Heart left ventricle (tissue), 13 donors: ENCODE measurements at regions not wholly inside any gene's neighbourhood (a gene's known extent, or its start where the extent isn't known, plus 50 kb on each side); places are given as distances from the start of the nearest gene placed in this dataset.

Source experiments
- POLR2A ChIP-seq, 2 donors: fragments of 450-650 bp; IDR thresholded peaks; one replicate each; pipeline ENCODE4 v1.6.1; 2017; ENCODE audit warnings: antibody characterized with exemption in 2 of 2, mild to moderate bottlenecking in 2 of 2, moderate library complexity in 2 of 2
- TF ChIP-seq, protein P1 (sequence below), 12 donors: fragments of 200-600 bp; sonication (generic) in 4 of 12; IDR thresholded peaks; one replicate each; pipeline versions ENCODE4 v1.5.0 to v1.8.0; 2018 to 2022; ENCODE audit warnings: antibody characterized with exemption in 12 of 12, mild to moderate bottlenecking in 5 of 12
- donor health status: ischemic (EF 13 %, LVEDD 7.1; RV severe dilation, severe dysfunction).
- donor health status: DM: no; HTN: yes; CAD: no.
- donor health status: DM: no; HTN: no; CAD: no.
- donor health status: ischemic (EF 25% LVEDD 6.9; RV normal size, moderate dysfunction).
- donor health status: ischemic (EF 25% LVEDD 5.7; RV mildly dilated, moderate dysfunction).
- donor health status: ischemic (EF 35%, LVEDD 5.7; RV mildly dilated, moderate dysfunction).
- donor health status: nonischemic (EF 11% LVEDD 7.7; RV severe dilation, severe dysfunction).
- donor health status: DM: yes; HTN: yes; CAD: no.
- donor health status: PGD.
- donor health status: ischemic (EF 29% LVEDD 5.4; RV normal size, mild dysfunction).
- donor health status: nonischemic (EF 23%, LVEDD 6.1; RV moderate dilation, normal function).

DNA sequence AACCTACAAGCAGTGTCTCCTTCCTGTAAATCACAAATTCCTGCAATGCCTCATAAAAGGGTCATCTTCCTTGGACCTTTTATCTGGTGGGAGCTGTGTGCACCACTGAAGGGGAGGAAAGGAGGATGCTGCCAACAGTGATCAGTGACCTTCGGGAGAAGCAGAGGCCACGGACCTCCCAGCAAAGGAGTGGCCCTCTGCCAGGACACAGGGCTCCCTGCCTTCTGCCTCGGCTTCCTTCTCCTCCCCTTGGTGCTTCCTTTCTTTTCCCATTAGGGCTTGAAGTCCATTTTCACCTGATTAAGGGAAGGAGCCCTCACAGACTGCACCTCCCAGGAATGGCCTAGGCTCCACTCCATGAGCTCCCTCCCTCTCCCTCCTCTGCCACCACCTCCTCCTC lies 85.3 kb upstream of the ITGA6 start:
- TF ChIP-seq POLR2A (IDR thresholded peaks at IDR 0.05) = no peak
- TF ChIP-seq, protein P1, sequence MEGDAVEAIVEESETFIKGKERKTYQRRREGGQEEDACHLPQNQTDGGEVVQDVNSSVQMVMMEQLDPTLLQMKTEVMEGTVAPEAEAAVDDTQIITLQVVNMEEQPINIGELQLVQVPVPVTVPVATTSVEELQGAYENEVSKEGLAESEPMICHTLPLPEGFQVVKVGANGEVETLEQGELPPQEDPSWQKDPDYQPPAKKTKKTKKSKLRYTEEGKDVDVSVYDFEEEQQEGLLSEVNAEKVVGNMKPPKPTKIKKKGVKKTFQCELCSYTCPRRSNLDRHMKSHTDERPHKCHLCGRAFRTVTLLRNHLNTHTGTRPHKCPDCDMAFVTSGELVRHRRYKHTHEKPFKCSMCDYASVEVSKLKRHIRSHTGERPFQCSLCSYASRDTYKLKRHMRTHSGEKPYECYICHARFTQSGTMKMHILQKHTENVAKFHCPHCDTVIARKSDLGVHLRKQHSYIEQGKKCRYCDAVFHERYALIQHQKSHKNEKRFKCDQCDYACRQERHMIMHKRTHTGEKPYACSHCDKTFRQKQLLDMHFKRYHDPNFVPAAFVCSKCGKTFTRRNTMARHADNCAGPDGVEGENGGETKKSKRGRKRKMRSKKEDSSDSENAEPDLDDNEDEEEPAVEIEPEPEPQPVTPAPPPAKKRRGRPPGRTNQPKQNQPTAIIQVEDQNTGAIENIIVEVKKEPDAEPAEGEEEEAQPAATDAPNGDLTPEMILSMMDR (IDR thresholded peaks at IDR 0.05) = no peak
